ENCODE measurements at regions not wholly inside any gene's neighbourhood (a gene's known extent, or its start where the extent isn't known, plus 50 kb on each side); places are given as distances from the start of the nearest gene placed in this dataset.
"Not testable (repeated sequence)": the region's sequence is repeated elsewhere in the genome, so short reads cannot be mapped to it uniquely, and the experiment has no call there.

GRCh38 chr1:2851918-2852317, 50.4 kb upstream of the TTC34 start:
- not testable (repeated sequence) for DNase-seq

GRCh38 chr1:2853711-2854110, 52.2 kb upstream of the TTC34 start:
- no peak for DNase-seq

- DNase-seq, result no peak
Observed at GRCh38 chr1:2854151-2854550, 52.7 kb upstream of the TTC34 start.

- DNase-seq, result no peak
Observed at GRCh38 chr1:2854611-2855010, 53.1 kb upstream of the TTC34 start.

GRCh38 chr1:2855206-2856065, 53.9 kb upstream of the TTC34 start:
- DNase-seq, result no peak

GRCh38 chr1:2856066-2856390, 54.5 kb upstream of the TTC34 start:
- no peak for DNase-seq

GRCh38 chr1:2856676-2857375, 55.3 kb upstream of the TTC34 start:
- DNase-seq, result no peak

- no peak for DNase-seq
Observed at GRCh38 chr1:2857521-2857920, 56.0 kb upstream of the TTC34 start.

GRCh38 chr1:2858676-2859075, 57.2 kb upstream of the TTC34 start:
- DNase-seq, result no peak

GRCh38 chr1:2859219-2859880, 57.9 kb upstream of the TTC34 start:
- no peak for DNase-seq

GRCh38 chr1:2859881-2860430, 58.5 kb upstream of the TTC34 start:
- no peak for DNase-seq

GRCh38 chr1:2860476-2861142, 59.1 kb upstream of the TTC34 start:
- no peak for DNase-seq

- no peak for DNase-seq
Observed at GRCh38 chr1:2861143-2861987, 59.9 kb upstream of the TTC34 start.

- no peak for DNase-seq
Observed at GRCh38 chr1:2861988-2862813, 60.7 kb upstream of the TTC34 start.

- DNase-seq, result no peak
Observed at GRCh38 chr1:2862814-2863647, 61.5 kb upstream of the TTC34 start.

GRCh38 chr1:2863648-2863963, 62.1 kb upstream of the TTC34 start:
- no peak for DNase-seq

GRCh38 chr1:2864203-2864905, 62.9 kb upstream of the TTC34 start:
- DNase-seq, result no peak

GRCh38 chr1:2865000-2865399, 63.5 kb upstream of the TTC34 start:
- no peak for DNase-seq

GRCh38 chr1:2865571-2866421, 64.3 kb upstream of the TTC34 start:
- peak; percentile 84 for DNase-seq
